Suprapubic skin (tissue), 4 donors: ENCODE measurements at regions not wholly inside any gene's neighbourhood (a gene's known extent, or its start where the extent isn't known, plus 50 kb on each side); places are given as distances from the start of the nearest gene placed in this dataset.

Experiments used
- EP300 ChIP-seq: sonication (generic); formaldehyde crosslinking; IDR thresholded peaks from one replicate; pipeline ENCODE4 v1.6.1; 2017; ENCODE audit warnings: antibody characterized with exemption
- POLR2A ChIP-seq, 2 donors: fragments of 450-650 bp; IDR thresholded peaks; one replicate each; pipeline ENCODE4 v1.6.1; 2017; ENCODE audit warnings: antibody characterized with exemption in 2 of 2, mild to moderate bottlenecking in 2 of 2, moderate library complexity in 2 of 2
- POLR2AphosphoS5 ChIP-seq, 3 donors: sonication (generic); formaldehyde crosslinking; IDR thresholded peaks; one replicate each; pipeline ENCODE4 v1.6.1; 2017; ENCODE audit warnings: antibody characterized with exemption in 3 of 3
- TF ChIP-seq, protein P1 (sequence below), 2 donors: fragments of 200-600 bp in 1 of 2; fragments of 450-650 bp in 1 of 2; sonication (generic) in 1 of 2; IDR thresholded peaks; one replicate each; pipeline ENCODE4 v1.5.1; 2016 to 2019; ENCODE audit warnings: antibody characterized with exemption in 2 of 2, mild to moderate bottlenecking in 1 of 2, moderate library complexity in 1 of 2

DNA sequence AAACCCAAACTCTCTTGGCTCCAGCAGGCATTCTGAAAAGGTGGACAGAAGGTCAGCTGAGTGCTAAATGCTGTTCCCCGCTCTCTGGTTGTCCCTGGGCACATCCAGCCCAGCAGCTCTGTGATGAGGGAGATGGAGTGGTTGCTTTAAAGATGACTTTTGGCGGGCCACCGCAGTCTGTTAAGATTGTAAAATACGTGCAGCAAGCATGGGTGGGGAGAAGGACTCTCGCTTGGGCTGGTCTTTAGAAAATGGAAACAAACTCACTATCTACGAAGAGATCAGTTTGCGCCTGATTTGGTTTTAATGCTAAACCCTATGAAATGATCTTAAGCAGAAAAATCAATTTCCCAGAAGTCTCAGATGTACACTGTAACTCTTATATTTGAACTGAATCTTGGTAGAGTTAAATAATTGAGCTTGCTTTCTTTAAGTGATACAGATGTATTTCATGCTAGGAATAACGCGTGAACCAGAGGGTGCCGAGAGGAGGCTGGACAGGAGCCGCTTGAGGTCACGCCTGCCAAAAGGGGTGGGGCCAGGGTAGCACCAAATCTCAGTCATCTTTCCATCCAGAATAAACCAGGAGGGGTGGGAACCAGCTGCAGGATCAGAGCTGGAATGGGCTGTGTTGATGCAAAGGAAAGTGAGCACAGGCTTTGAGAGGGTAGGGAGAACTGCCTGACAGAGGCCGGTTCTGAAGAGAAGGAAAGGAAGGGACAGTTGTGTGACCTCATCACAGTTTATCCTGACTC, 170.2 kb upstream of the MKI67 start:
- TF ChIP-seq, protein P1, sequence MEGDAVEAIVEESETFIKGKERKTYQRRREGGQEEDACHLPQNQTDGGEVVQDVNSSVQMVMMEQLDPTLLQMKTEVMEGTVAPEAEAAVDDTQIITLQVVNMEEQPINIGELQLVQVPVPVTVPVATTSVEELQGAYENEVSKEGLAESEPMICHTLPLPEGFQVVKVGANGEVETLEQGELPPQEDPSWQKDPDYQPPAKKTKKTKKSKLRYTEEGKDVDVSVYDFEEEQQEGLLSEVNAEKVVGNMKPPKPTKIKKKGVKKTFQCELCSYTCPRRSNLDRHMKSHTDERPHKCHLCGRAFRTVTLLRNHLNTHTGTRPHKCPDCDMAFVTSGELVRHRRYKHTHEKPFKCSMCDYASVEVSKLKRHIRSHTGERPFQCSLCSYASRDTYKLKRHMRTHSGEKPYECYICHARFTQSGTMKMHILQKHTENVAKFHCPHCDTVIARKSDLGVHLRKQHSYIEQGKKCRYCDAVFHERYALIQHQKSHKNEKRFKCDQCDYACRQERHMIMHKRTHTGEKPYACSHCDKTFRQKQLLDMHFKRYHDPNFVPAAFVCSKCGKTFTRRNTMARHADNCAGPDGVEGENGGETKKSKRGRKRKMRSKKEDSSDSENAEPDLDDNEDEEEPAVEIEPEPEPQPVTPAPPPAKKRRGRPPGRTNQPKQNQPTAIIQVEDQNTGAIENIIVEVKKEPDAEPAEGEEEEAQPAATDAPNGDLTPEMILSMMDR (IDR thresholded peaks at IDR 0.05): no peak
- TF ChIP-seq POLR2A (IDR thresholded peaks at IDR 0.05) (no peak), POLR2AphosphoS5 (IDR thresholded peaks at IDR 0.05) (no peak), EP300 (no peak)
